ENCODE measurements at regions not wholly inside any gene's neighbourhood (a gene's known extent, or its start where the extent isn't known, plus 50 kb on each side); places are given as distances from the start of the nearest gene placed in this dataset.

- TF ChIP-seq GATA2 (IDR thresholded peaks at IDR 0.05; ENCODE audit: low read depth, low read length) (no peak), GATA3 (IDR thresholded peaks at IDR 0.05; ENCODE audit: low read depth, low read length) (no peak)
Measured at GRCh38 chr3:59502806-59503205, 453.0 kb upstream of the CFAP20DC start.

DNA sequence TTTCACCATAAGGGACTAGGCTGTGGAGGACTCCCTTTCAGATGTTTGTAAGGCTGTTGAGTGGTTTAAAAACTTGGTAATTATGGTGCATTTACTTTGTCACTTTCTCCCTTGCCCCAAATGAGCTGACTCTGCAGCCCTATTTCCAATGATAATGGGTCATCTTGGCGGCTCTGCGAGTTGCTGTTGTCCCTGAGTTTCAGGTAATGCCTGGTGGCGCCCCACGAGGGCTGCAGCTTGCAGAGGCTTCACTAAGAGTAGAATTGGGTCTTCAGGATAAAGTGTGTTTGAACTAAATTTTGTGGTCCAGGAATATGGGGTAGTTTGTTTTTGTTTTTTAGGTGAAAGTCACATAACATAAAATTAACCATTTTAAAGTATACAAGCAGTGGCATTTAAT, 450.1 kb upstream of the CFAP20DC start:
- TF ChIP-seq GATA3 (IDR thresholded peaks at IDR 0.05; ENCODE audit: low read depth, low read length) (no peak), GATA2 (IDR thresholded peaks at IDR 0.05; ENCODE audit: low read depth, low read length) (no peak)

DNA sequence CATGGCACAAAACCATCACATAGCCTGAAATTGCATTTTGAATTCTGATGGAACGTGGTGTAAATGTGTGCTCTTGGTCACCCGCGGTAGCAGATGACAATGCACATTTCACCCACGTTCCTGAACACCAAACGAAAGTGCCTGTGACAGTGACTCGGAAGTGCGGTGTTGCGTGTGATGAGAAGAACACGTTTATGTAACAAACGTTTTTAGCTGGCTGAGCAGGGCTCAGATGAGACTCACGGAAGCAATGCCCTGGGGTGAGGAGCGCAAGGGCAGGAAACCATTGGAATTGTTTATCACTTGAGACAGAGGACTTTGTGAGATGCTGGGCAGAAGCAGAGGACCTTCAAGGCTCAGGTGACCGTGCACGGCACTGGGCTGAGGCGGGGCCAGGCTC, 449.2 kb upstream of the CFAP20DC start:
- TF ChIP-seq GATA2 (IDR thresholded peaks at IDR 0.05; ENCODE audit: low read depth, low read length) = no peak
- TF ChIP-seq GATA3 (IDR thresholded peaks at IDR 0.05; ENCODE audit: low read depth, low read length) = no peak

- TF ChIP-seq GATA2 (IDR thresholded peaks at IDR 0.05; ENCODE audit: low read depth, low read length) = no peak
- no peak for TF ChIP-seq GATA3 (IDR thresholded peaks at IDR 0.05; ENCODE audit: low read depth, low read length)
Measured at GRCh38 chr3:59496250-59496649, 446.4 kb upstream of the CFAP20DC start.

GRCh38 chr3:59486520-59486919, 436.7 kb upstream of the CFAP20DC start:
- TF ChIP-seq GATA2 (IDR thresholded peaks at IDR 0.05; ENCODE audit: low read depth, low read length) (no peak), GATA3 (IDR thresholded peaks at IDR 0.05; ENCODE audit: low read depth, low read length) (no peak)

DNA sequence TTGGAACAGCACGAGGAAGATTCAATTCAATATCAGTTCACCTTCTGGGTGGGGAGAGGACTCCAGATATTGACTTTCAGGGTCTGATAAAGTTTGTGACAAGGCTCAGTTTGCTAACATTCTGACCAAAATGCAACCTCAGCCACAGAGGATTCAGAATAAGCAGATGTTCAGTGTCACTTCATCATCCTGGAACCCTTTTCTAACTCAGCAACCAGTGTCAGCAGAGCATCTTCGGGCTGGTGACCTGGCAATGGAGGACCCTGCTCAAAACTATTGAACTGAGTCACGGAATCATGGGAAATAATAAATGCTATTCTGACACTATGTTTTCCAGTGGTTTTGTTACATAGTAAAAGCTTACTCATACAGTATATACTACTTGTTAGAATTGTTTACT, 433.4 kb upstream of the CFAP20DC start:
- no peak for TF ChIP-seq GATA3 (IDR thresholded peaks at IDR 0.05; ENCODE audit: low read depth, low read length)
- TF ChIP-seq GATA2 (IDR thresholded peaks at IDR 0.05; ENCODE audit: low read depth, low read length) = no peak

- no peak for TF ChIP-seq GATA2 (IDR thresholded peaks at IDR 0.05; ENCODE audit: low read depth, low read length)
- no peak for TF ChIP-seq GATA3 (IDR thresholded peaks at IDR 0.05; ENCODE audit: low read depth, low read length)
Measured at GRCh38 chr3:59482684-59483083, 432.9 kb upstream of the CFAP20DC start.

DNA sequence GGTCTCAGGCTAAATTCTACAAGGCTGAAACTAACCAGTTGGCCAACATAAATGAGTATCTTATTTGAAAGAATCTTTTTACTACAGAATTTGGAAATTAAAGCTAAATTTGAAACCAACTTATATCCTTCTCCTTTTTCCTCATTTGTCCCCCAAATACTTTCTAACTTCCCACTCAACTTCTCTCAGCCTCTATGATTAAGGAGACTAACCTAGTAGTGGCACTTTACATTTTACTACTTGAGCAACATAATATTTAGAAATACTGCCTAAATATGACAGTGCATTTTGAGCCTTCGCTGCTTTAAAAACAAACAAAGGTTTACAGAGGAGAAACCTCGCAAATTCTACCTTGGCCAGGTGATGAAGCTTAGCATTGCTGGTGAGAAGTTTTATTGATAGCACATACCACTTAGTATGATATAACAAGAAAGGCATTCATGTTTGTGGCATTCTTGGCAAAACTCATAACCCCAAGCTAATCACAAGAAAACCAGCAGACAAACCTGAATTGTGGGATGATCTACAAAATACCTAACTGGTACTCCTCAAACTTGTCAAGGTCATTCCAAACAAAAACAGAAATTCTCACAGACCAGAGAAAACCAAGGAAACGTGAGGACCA, 432.1 kb upstream of the CFAP20DC start:
- TF ChIP-seq GATA2 (IDR thresholded peaks at IDR 0.05; ENCODE audit: low read depth, low read length) (no peak), GATA3 (IDR thresholded peaks at IDR 0.05; ENCODE audit: low read depth, low read length) (no peak)

DNA sequence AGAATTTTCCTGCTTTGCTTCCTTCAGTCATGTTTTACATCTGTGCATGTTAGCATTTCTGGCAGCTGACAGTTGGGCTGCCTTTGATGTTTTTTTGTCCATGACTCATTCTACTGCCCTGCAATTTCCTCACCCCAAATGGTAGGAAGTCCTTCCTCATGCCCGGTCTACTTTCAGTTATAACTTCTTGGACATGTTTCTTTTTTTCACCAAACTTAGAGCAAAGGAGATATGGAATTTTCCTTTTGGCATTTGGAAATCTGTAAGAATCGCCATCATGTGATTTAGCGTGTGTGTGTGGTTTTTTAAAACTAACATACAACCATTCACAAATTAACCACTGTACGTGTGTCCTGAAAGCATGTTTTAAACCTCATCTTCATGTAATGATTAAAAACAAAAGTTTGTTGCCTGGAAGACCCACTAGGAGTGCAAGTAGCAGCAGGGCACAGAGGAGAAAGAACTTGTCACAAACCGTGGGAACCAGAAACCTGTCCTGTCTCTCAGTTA, 430.7 kb upstream of the CFAP20DC start:
- no peak for TF ChIP-seq GATA3 (IDR thresholded peaks at IDR 0.05; ENCODE audit: low read depth, low read length)
- no peak for TF ChIP-seq GATA2 (IDR thresholded peaks at IDR 0.05; ENCODE audit: low read depth, low read length)

DNA sequence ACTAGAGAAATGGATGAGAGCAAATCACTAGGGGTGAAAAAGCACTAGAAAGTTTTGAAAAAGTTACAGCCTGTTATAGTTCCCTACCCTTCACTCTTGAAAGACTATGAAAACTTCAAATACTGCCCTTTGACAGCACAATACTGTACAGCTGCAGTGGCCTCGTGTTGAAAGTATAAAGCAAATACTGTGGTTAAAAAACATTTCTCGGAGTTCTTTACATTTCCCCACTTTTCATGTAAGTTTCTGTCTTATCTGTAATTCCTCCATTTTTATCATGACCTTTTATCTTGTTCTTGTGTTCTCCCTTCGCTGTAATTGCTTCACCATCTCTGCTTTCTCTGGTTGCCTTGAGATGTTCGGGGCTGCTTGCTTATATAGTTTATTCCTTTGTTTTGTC, 423.8 kb upstream of the CFAP20DC start:
- TF ChIP-seq GATA3 (IDR thresholded peaks at IDR 0.05; ENCODE audit: low read depth, low read length) (no peak), GATA2 (IDR thresholded peaks at IDR 0.05; ENCODE audit: low read depth, low read length) (no peak)

DNA sequence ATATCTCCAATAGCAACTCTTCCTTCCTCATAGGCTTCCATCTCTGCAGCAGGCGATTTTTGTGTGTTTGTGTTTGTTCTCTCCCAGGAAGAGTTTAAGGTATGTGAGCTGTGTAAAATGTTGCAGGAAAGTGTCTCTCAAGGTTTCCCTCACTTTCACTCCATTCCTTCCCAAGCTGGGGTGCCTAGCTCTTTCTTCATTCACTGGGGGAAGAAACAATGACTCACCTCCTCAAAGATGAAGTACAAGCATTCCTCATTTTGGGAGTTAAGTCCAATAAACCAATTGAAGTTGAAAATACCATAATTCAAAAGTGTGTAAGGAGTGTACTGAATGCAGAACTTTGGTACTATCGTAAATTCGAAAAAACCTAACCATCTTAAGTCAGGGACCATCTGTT, 422.7 kb upstream of the CFAP20DC start:
- TF ChIP-seq GATA3 (IDR thresholded peaks at IDR 0.05; ENCODE audit: low read depth, low read length) (no peak), GATA2 (IDR thresholded peaks at IDR 0.05; ENCODE audit: low read depth, low read length) (no peak)

DNA sequence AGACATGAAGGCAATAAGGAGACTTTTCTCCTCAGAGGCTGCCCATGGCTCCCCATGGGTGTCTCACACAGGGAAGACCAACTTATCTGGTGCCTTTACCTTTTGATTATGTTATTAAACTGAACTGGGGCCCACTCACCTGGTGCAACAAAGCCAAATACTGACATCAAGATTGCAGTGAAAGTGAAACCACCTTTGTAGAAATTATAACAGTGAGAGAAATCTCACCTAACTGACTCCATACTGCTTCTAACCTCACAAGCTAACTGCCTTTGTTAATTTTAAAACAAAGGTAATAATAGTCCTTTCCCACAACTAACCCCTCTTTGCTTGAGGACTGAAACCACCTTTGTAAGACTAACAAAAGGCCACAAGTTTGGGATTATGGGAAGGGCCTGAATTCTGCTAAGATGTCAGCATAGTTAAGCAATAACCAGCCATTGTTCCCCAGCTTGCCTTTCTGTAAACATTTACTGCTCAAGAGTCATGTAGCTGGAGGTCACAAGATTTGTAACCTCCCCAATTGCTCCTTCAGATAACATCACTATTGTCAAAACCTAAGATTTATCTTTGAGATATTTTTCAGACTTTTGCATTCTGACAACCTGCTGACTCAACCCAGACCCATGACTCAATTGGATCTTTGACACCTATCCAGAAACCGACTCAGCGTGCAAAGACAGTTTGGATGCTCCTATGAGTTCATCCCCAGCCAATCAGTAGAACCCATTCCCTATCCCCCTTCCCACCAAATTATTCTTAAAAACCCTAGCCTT, 420.3 kb upstream of the CFAP20DC start:
- no peak for TF ChIP-seq GATA2 (IDR thresholded peaks at IDR 0.05; ENCODE audit: low read depth, low read length)
- no peak for TF ChIP-seq GATA3 (IDR thresholded peaks at IDR 0.05; ENCODE audit: low read depth, low read length)

DNA sequence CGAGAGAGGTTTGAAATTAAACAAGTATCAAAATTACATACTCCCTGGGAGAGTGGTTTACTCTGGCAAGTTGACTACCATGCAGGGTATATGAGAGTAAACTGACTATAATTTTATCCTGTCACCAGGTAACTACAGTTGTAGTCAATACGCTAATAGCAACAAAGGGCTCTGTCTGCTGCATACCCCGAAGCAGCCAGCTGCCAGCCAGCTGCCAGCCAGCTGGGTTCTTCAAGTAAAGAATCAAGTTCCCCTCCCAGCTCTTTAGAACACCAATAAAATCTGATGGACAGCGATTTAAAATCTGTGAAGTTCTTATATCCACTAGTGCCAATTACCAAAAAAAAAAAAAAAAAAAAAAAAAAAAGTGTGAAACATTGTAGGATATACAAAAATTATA, 417.7 kb upstream of the CFAP20DC start:
- TF ChIP-seq GATA2 (IDR thresholded peaks at IDR 0.05; ENCODE audit: low read depth, low read length) = no peak
- TF ChIP-seq GATA3 (IDR thresholded peaks at IDR 0.05; ENCODE audit: low read depth, low read length) = no peak

- TF ChIP-seq GATA3 (IDR thresholded peaks at IDR 0.05; ENCODE audit: low read depth, low read length) = no peak
- no peak for TF ChIP-seq GATA2 (IDR thresholded peaks at IDR 0.05; ENCODE audit: low read depth, low read length)
Measured at GRCh38 chr3:59464187-59464586, 414.4 kb upstream of the CFAP20DC start.

- TF ChIP-seq GATA3 (IDR thresholded peaks at IDR 0.05; ENCODE audit: low read depth, low read length) = no peak
- no peak for TF ChIP-seq GATA2 (IDR thresholded peaks at IDR 0.05; ENCODE audit: low read depth, low read length)
Measured at GRCh38 chr3:59463253-59463652, 413.4 kb upstream of the CFAP20DC start.

Data from SH-SY5Y (cell line).